Muscle of arm (tissue), 1 donor: ENCODE measurements at regions not wholly inside any gene's neighbourhood (a gene's known extent, or its start where the extent isn't known, plus 50 kb on each side); places are given as distances from the start of the nearest gene placed in this dataset.

Source experiments
- DNase-seq: peaks from one replicate; pipeline ENCODE4 v3.0.0-alpha.2; 2013

GRCh38 chrX:51798701-51799100 is 55.5 kb downstream of the GSPT2 start:
- DNase-seq: no peak

GRCh38 chrX:51802917-51803688 is 59.9 kb downstream of the GSPT2 start:
- DNase-seq: peak; percentile 45

GRCh38 chrX:51803833-51804232 is 60.6 kb downstream of the GSPT2 start:
- no peak for DNase-seq

GRCh38 chrX:51804741-51805140 is 61.5 kb downstream of the GSPT2 start:
- DNase-seq: no peak

GRCh38 chrX:51813886-51814460 is 70.7 kb downstream of the GSPT2 start:
- no peak for DNase-seq

- no peak for DNase-seq
Observed at GRCh38 chrX:51824061-51824460, 69.4 kb upstream of the MAGED1 start.

- DNase-seq: no peak
Observed at GRCh38 chrX:51825436-51825835, 68.0 kb upstream of the MAGED1 start.

GRCh38 chrX:51834076-51834475 is 59.3 kb upstream of the MAGED1 start:
- no peak for DNase-seq

- DNase-seq: no peak
Observed at GRCh38 chrX:51836823-51837222, 56.6 kb upstream of the MAGED1 start.

GRCh38 chrX:51837451-51837850 is 56.0 kb upstream of the MAGED1 start:
- DNase-seq: no peak

GRCh38 chrX:51837921-51838320 is 55.5 kb upstream of the MAGED1 start:
- peak; percentile 21 for DNase-seq
